Lower leg skin (tissue), 3 donors: ENCODE measurements at regions not wholly inside any gene's neighbourhood (a gene's known extent, or its start where the extent isn't known, plus 50 kb on each side); places are given as distances from the start of the nearest gene placed in this dataset.

Source experiments
- CTCF ChIP-seq, 3 donors: fragments of 450-650 bp; IDR thresholded peaks; one replicate each; pipeline ENCODE4 v1.5.1; 2016; ENCODE audit warnings: antibody characterized with exemption in 3 of 3, mild to moderate bottlenecking in 3 of 3, moderate library complexity in 2 of 3
- POLR2A ChIP-seq, 2 donors: fragments of 450-650 bp; IDR thresholded peaks; one replicate each; pipeline ENCODE4 v1.6.1; 2016 to 2017; ENCODE audit warnings: antibody characterized with exemption in 2 of 2, mild to moderate bottlenecking in 1 of 2, moderate library complexity in 1 of 2

- TF ChIP-seq CTCF (IDR thresholded peaks at IDR 0.05): no peak
- no peak for TF ChIP-seq POLR2A (IDR thresholded peaks at IDR 0.05)
These were observed 963.6 kb downstream of the BCL11A start for GRCh38 chr2:59589881-59590280.
